Natural killer cell (primary cell): ENCODE measurements at regions not wholly inside any gene's neighbourhood (a gene's known extent, or its start where the extent isn't known, plus 50 kb on each side); places are given as distances from the start of the nearest gene placed in this dataset.

Experiments
- ATAC-seq, 3 donors: fragments of 150-1000 bp in 2 of 3; fragments of 200-7000 bp in 1 of 3; cut with Tn5 transposase; 1 replicate in 1 of 3; 2 replicates in 2 of 3; pipeline ENCODE4 v1.10.0; 2021; ENCODE audit warnings: mild to moderate bottlenecking in 2 of 3, moderate library complexity in 2 of 3
- DNase-seq, 2 donors: peaks; one replicate each; pipeline versions ENCODE4 v3.0.0 to v3.0.0-alpha.2; 2013 to 2021; ENCODE audit warnings: mixed read lengths in 1 of 2
- H3K27ac ChIP-seq: one replicate; pipeline ENCODE4 v1.5.1; 2013; ENCODE audit warnings: mild to moderate bottlenecking, low read length
- H3K27me3 ChIP-seq: one replicate; pipeline ENCODE4 v1.6.1; 2013; ENCODE audit warnings: low read length; ENCODE audit not compliant: control insufficient read depth, insufficient read depth
- H3K36me3 ChIP-seq: one replicate; pipeline ENCODE4 v1.6.1; 2013; ENCODE audit warnings: low read length; ENCODE audit not compliant: control insufficient read depth, insufficient read depth
- H3K4me1 ChIP-seq: one replicate; pipeline ENCODE4 v1.6.1; 2013; ENCODE audit warnings: low read length; ENCODE audit not compliant: control insufficient read depth, insufficient read depth
- H3K4me3 ChIP-seq: one replicate; pipeline ENCODE4 v1.5.1; 2013; ENCODE audit warnings: low read length
- H3K9me3 ChIP-seq: one replicate; pipeline ENCODE4 v1.6.1; 2013; ENCODE audit warnings: low read length; ENCODE audit not compliant: control insufficient read depth, insufficient read depth
- H3K27ac Mint-ChIP-seq, 2 donors: one replicate each; pipeline ENCODE4 v1.8.0; 2022; ENCODE audit warnings: mild to moderate bottlenecking in 2 of 2, mixed read lengths in 2 of 2, moderate library complexity in 1 of 2
- H3K27me3 Mint-ChIP-seq, 2 donors: one replicate each; pipeline ENCODE4 v1.8.0; 2022; ENCODE audit warnings: low read depth in 2 of 2, mixed read lengths in 2 of 2
- H3K36me3 Mint-ChIP-seq: one replicate; pipeline ENCODE4 v1.8.0; 2022; ENCODE audit warnings: mixed read lengths
- H3K4me1 Mint-ChIP-seq, 2 donors: one replicate each; pipeline ENCODE4 v1.8.0; 2022; ENCODE audit warnings: mixed read lengths in 2 of 2
- H3K4me3 Mint-ChIP-seq: one replicate; pipeline ENCODE4 v1.8.0; 2022; ENCODE audit warnings: mild to moderate bottlenecking, moderate library complexity, mixed read lengths
- H3K9me3 Mint-ChIP-seq, 2 donors: one replicate each; pipeline ENCODE4 v1.8.0; 2022; ENCODE audit warnings: mixed read lengths in 2 of 2
- CTCF ChIP-seq: fragments of 200-600 bp; IDR thresholded peaks from one replicate; pipeline ENCODE4 v1.8.0; 2022; ENCODE audit warnings: antibody characterized with exemption
- WGBS: methylation state at CpG from one replicate; pipeline ENCODE4 v1.1.7; 2013; ENCODE audit warnings: missing lambda C conversion rate; ENCODE audit not compliant: insufficient coverage; 5-methylcytosine and 5-hydroxymethylcytosine counted together
- intact Hi-C: fragments of 100-400 bp; cut with micrococcal nuclease; formaldehyde crosslinking; loops from one replicate; pipeline ENCODE4 v1.14.2; 2022

GRCh38 chr16:73142053-73142854, 94.3 kb upstream of the ZFHX3 start:
- H3K9me3 Mint-ChIP-seq = no peaks in the 10 kb centered on the region

GRCh38 chr16:73140929-73141328, 93.0 kb upstream of the ZFHX3 start:
- ATAC-seq (no peak), DNase-seq (no peak)
- H3K27ac ChIP-seq = no peak overlapping the region
- no peaks in the 10 kb centered on the region for H3K27me3 ChIP-seq
- Mint-ChIP-seq H3K4me3 (no peak overlapping the region), H3K4me1 (peaks cover 5 to 10% of the 10 kb centered on the region in 2 donors), H3K27me3 (peaks cover 0 to 3% of the 10 kb centered on the region in 2 donors), H3K9me3 (no peaks in the 10 kb centered on the region), H3K36me3 (no peaks in the 10 kb centered on the region), H3K27ac (no peak overlapping the region)
- intact Hi-C loops = no loop called here
- H3K36me3 ChIP-seq = no peaks in the 10 kb centered on the region
- TF ChIP-seq CTCF = no peak
- no peaks in the 10 kb centered on the region for H3K4me1 ChIP-seq
- WGBS = 94% methylated on average over 3 of the region's 4 CpGs
- no peak overlapping the region for H3K4me3 ChIP-seq
- H3K9me3 ChIP-seq = no peaks in the 10 kb centered on the region

More at GRCh38 chr16:73142053-73142854, 94.3 kb upstream of the ZFHX3 start:
- DNase-seq = no peak
- H3K27me3 ChIP-seq = no peaks in the 10 kb centered on the region
- no peaks in the 10 kb centered on the region for H3K36me3 ChIP-seq
- H3K27ac ChIP-seq = no peak overlapping the region
- no peak overlapping the region for H3K4me3 Mint-ChIP-seq
- intact Hi-C loops = no loop called here
- ATAC-seq = no peak
- no peaks in the 10 kb centered on the region for H3K4me1 ChIP-seq
- H3K9me3 ChIP-seq = no peaks in the 10 kb centered on the region
- H3K4me3 ChIP-seq = no peak overlapping the region
- no peak overlapping the region for H3K27ac Mint-ChIP-seq
- TF ChIP-seq CTCF = no peak
- WGBS = 96% methylated on average over 9 of the region's 9 CpGs
- H3K27me3 Mint-ChIP-seq = peaks cover 0 to 3% of the 10 kb centered on the region in 2 donors
- no peaks in the 10 kb centered on the region for H3K36me3 Mint-ChIP-seq
- H3K4me1 Mint-ChIP-seq = peaks cover 5 to 10% of the 10 kb centered on the region in 2 donors

- ATAC-seq = no peak
- H3K36me3 ChIP-seq = no peaks in the 10 kb centered on the region
- no peaks in the 10 kb centered on the region for H3K9me3 ChIP-seq
- Mint-ChIP-seq H3K27ac (peak overlapping the region in 1 of 2 donors; percentile 35), H3K4me1 (peaks cover 0 to 5% of the 10 kb centered on the region in 2 donors), H3K27me3 (no peaks in the 10 kb centered on the region), H3K36me3 (no peaks in the 10 kb centered on the region), H3K4me3 (no peak overlapping the region), H3K9me3 (no peaks in the 10 kb centered on the region)
- 85% methylated on average over 5 of the region's 7 CpGs for WGBS
- TF ChIP-seq CTCF = no peak
- H3K27me3 ChIP-seq = no peaks in the 10 kb centered on the region
- no peak for DNase-seq
- intact Hi-C loops = loop anchor here (2.0 kb wide), 1 partner anchor 67 kb away; no protein-coding TSS in a partner anchor
- no peak overlapping the region for H3K27ac ChIP-seq
- H3K4me1 ChIP-seq = no peaks in the 10 kb centered on the region
- no peak overlapping the region for H3K4me3 ChIP-seq
Measured at GRCh38 chr16:73131156-73131862, 83.4 kb upstream of the ZFHX3 start.
